IMR-90 (cell line): ENCODE measurements at regions not wholly inside any gene's neighbourhood (a gene's known extent, or its start where the extent isn't known, plus 50 kb on each side); places are given as distances from the start of the nearest gene placed in this dataset.

Source experiments
- ATAC-seq: fragments of 200-7000 bp; cut with Tn5 transposase; 2 replicates; pipeline ENCODE4 v1.9.1; 2020; ENCODE audit warnings: low read depth, mild to moderate bottlenecking, moderate library complexity
- BruUV-seq: library from RNA; stranded (reverse); fragments of 400-500 nt; replicated peaks from 2 replicates; lab custom pipeline; 2021; lab: Mats Ljungman, UMichigan
- CTCF ChIA-PET: fragments of 300-600 bp; formaldehyde crosslinking; extraction: SDS; loops from one replicate; lab custom pipeline; 2021; ENCODE audit warnings: antibody characterized with exemption; lab: Yijun Ruan, JAX
- POLR2A ChIA-PET: fragments of 300-600 bp; sonication (Branson Sonifier 250); formaldehyde crosslinking; loops from one replicate; lab custom pipeline; 2022; ENCODE audit warnings: antibody characterized with exemption; ENCODE audit not compliant: unreplicated experiment; lab: Charles Lee
- DNase-seq: peaks from one replicate; pipeline ENCODE4 v3.0.0; 2013
- H2AFZ ChIP-seq: replicated peaks from 2 replicates; pipeline ENCODE3; 2013; ENCODE audit warnings: low read length, mild to moderate bottlenecking; ENCODE audit not compliant: poor library complexity
- H2AK5ac ChIP-seq: 2 replicates; pipeline ENCODE4 v1.6.1; 2013; ENCODE audit warnings: low read depth, low read length, inconsistent platforms
- H2AK9ac ChIP-seq: replicated peaks from 2 replicates; pipeline ENCODE3; 2013; ENCODE audit warnings: mild to moderate bottlenecking, low read depth, low read length, moderate library complexity; ENCODE audit not compliant: poor library complexity
- H2BK120ac ChIP-seq: 2 replicates; pipeline ENCODE4 v1.6.1; 2013; ENCODE audit warnings: low read depth, low read length, inconsistent platforms
- H2BK15ac ChIP-seq: 3 replicates; pipeline ENCODE4 v1.6.1; 2013; ENCODE audit warnings: low read depth, low read length, inconsistent platforms
- H2BK20ac ChIP-seq: 2 replicates; pipeline ENCODE4 v1.6.1; 2013; ENCODE audit warnings: low read depth, mild to moderate bottlenecking, inconsistent platforms, low read length, moderate library complexity
- H2BK5ac ChIP-seq: 2 replicates; pipeline ENCODE4 v1.6.1; 2013; ENCODE audit warnings: mild to moderate bottlenecking, low read depth, low read length, inconsistent platforms; ENCODE audit not compliant: poor library complexity, severe bottlenecking
- H3K14ac ChIP-seq: replicated peaks from 2 replicates; pipeline ENCODE4 v1.6.1; 2013; ENCODE audit warnings: low read depth, low read length, inconsistent platforms
- H3K18ac ChIP-seq: 2 replicates; pipeline ENCODE4 v1.6.1; 2013; ENCODE audit warnings: low read depth, low read length, control low read depth
- H3K23ac ChIP-seq: 2 replicates; pipeline ENCODE4 v1.6.1; 2013; ENCODE audit warnings: low read depth, low read length, inconsistent platforms
- H3K27ac ChIP-seq: 2 replicates; pipeline ENCODE4 v1.5.1; 2013; ENCODE audit warnings: mild to moderate bottlenecking, control low read depth, low read length; ENCODE audit not compliant: insufficient read depth
- H3K27me3 ChIP-seq: 2 replicates; pipeline ENCODE4 v1.6.1; 2013; ENCODE audit warnings: low read length; ENCODE audit not compliant: control insufficient read depth, insufficient read depth
- H3K36me3 ChIP-seq: 2 replicates; pipeline ENCODE4 v1.6.1; 2013; ENCODE audit warnings: low read length, mixed read lengths; ENCODE audit not compliant: control insufficient read depth, insufficient read depth
- H3K4ac ChIP-seq: 2 replicates; pipeline ENCODE4 v1.6.1; 2013; ENCODE audit warnings: low read depth, low read length, inconsistent platforms
- H3K4me1 ChIP-seq: 2 replicates; pipeline ENCODE4 v1.6.1; 2013; ENCODE audit warnings: low read length, mixed read lengths; ENCODE audit not compliant: control insufficient read depth, insufficient read depth
- H3K4me2 ChIP-seq: 2 replicates; pipeline ENCODE4 v1.6.1; 2013; ENCODE audit warnings: low read depth, mild to moderate bottlenecking, control low read depth, low read length, moderate library complexity
- H3K4me3 ChIP-seq: 2 replicates; pipeline ENCODE4 v1.5.1; 2013; ENCODE audit warnings: low read depth, mild to moderate bottlenecking, control low read depth, low read length, moderate library complexity; ENCODE audit not compliant: insufficient read depth
- H3K56ac ChIP-seq: 2 replicates; pipeline ENCODE4 v1.6.1; 2013; ENCODE audit warnings: low read length, inconsistent platforms; ENCODE audit not compliant: insufficient read depth; ENCODE audit errors: extremely low read depth
- H3K79me1 ChIP-seq, 2 experiments: 2 replicates each; pipeline ENCODE4 v1.6.1; 2013; ENCODE audit warnings: low read length in 2 of 2, inconsistent platforms in 1 of 2, low read depth in 1 of 2
- H3K9ac ChIP-seq: 2 replicates; pipeline ENCODE4 v1.6.1; 2013; ENCODE audit warnings: low read depth, low read length, control low read depth
- H3K9me1 ChIP-seq: 2 replicates; pipeline ENCODE4 v1.6.1; 2013; ENCODE audit warnings: low read length, inconsistent platforms; ENCODE audit not compliant: insufficient read depth
- H3K9me3 ChIP-seq: 2 replicates; pipeline ENCODE4 v1.6.1; 2013; ENCODE audit warnings: low read length; ENCODE audit not compliant: control insufficient read depth, insufficient read depth
- H4K20me1 ChIP-seq: 2 replicates; pipeline ENCODE4 v1.6.1; 2013; ENCODE audit warnings: low read length, inconsistent platforms; ENCODE audit not compliant: insufficient read depth
- H4K5ac ChIP-seq: 2 replicates; pipeline ENCODE4 v1.6.1; 2013; ENCODE audit warnings: mild to moderate bottlenecking, low read depth, low read length, control low read depth
- H4K8ac ChIP-seq, 2 experiments: 2 replicates each; pipeline ENCODE4 v1.6.1; 2013; ENCODE audit warnings: low read depth in 2 of 2, low read length in 2 of 2, control low read depth in 1 of 2, inconsistent platforms in 1 of 2
- H4K91ac ChIP-seq: 2 replicates; pipeline ENCODE4 v1.6.1; 2013; ENCODE audit warnings: low read depth, low read length, inconsistent platforms; ENCODE audit not compliant: insufficient read depth
- BHLHE40 ChIP-seq: fragments of 150-350 bp; IDR thresholded peaks from 2 replicates; pipeline ENCODE4 v1.6.1; 2016; ENCODE audit warnings: mild to moderate bottlenecking, low read depth, low read length
- CEBPB ChIP-seq: IDR thresholded peaks from 2 replicates; pipeline ENCODE4 v1.6.1; 2012; ENCODE audit warnings: low read depth, low read length, improper control_type of control experiment
- CHD1 ChIP-seq: IDR thresholded peaks from 2 replicates; pipeline ENCODE4 v1.6.1; 2012; ENCODE audit warnings: low read depth, low read length, improper control_type of control experiment
- CTCF ChIP-seq: conservative IDR thresholded peaks from 2 replicates; pipeline ENCODE4 v1.5.1; 2012; ENCODE audit warnings: mild to moderate bottlenecking, low read depth, low read length, improper control_type of control experiment
- FOS ChIP-seq: fragments of 150-350 bp; IDR thresholded peaks from 2 replicates; pipeline ENCODE4 v1.6.1; 2016; ENCODE audit warnings: low read depth, low read length
- MAFK ChIP-seq: IDR thresholded peaks from 2 replicates; pipeline ENCODE4 v1.6.1; 2012; ENCODE audit warnings: low read depth, low read length, improper control_type of control experiment
- MAZ ChIP-seq: IDR thresholded peaks from 2 replicates; pipeline ENCODE4 v1.6.1; 2012; ENCODE audit warnings: low read depth, mild to moderate bottlenecking, low read length, improper control_type of control experiment, moderate library complexity, borderline replicate concordance
- MXI1 ChIP-seq: IDR thresholded peaks from 2 replicates; pipeline ENCODE4 v1.6.1; 2012; ENCODE audit warnings: low read depth, mild to moderate bottlenecking, low read length, moderate library complexity, borderline replicate concordance
- NFE2L2 ChIP-seq: fragments of 150-350 bp; IDR thresholded peaks from 2 replicates; pipeline ENCODE4 v1.6.1; 2016; ENCODE audit warnings: low read depth, mild to moderate bottlenecking, low read length
- POLR2A ChIP-seq: IDR thresholded peaks from 2 replicates; pipeline ENCODE4 v1.6.1; 2012; ENCODE audit warnings: mild to moderate bottlenecking, low read depth, low read length
- RAD21 ChIP-seq: IDR thresholded peaks from 2 replicates; pipeline ENCODE4 v1.6.1; 2012; ENCODE audit warnings: low read length, improper control_type of control experiment
- RCOR1 ChIP-seq: IDR thresholded peaks from 2 replicates; pipeline ENCODE4 v1.6.1; 2012; ENCODE audit warnings: mild to moderate bottlenecking, low read length, improper control_type of control experiment; ENCODE audit not compliant: insufficient replicate concordance
- RFX5 ChIP-seq: IDR thresholded peaks from 2 replicates; pipeline ENCODE4 v1.8.0; 2012; ENCODE audit warnings: low read depth, mild to moderate bottlenecking, low read length, moderate library complexity
- SMC3 ChIP-seq: fragments of 150-350 bp; IDR thresholded peaks from 2 replicates; pipeline ENCODE4 v1.6.1; 2016; ENCODE audit warnings: low read depth, mild to moderate bottlenecking, antibody characterized with exemption, low read length, moderate library complexity
- USF2 ChIP-seq: fragments of 150-350 bp; IDR thresholded peaks from 2 replicates; pipeline ENCODE4 v1.6.1; 2017; ENCODE audit warnings: mild to moderate bottlenecking, antibody characterized with exemption, low read length, low read depth
- WGBS, 2 experiments: methylation state at CpG; one replicate each; pipeline versions ENCODE4 v1.1.5 to v1.1.7; 2013; ENCODE audit warnings: missing lambda C conversion rate in 2 of 2; ENCODE audit not compliant: insufficient read length in 1 of 2; ENCODE audit errors: extremely low coverage in 2 of 2; 5-methylcytosine and 5-hydroxymethylcytosine counted together
- dilution Hi-C: fragments of 300-500 bp; cut with HindIII; formaldehyde crosslinking; loops from one replicate; pipeline ENCODE4 v1.14.3; 2018; ENCODE audit warnings: low sequenced_read_pairs; ENCODE audit not compliant: unreplicated experiment
- in situ Hi-C: fragments of 300-500 bp; cut with MboI; formaldehyde crosslinking; loops from 3 replicates; pipeline ENCODE4 v1.14.3; 2019; ENCODE audit warnings: low sequenced_read_pairs, inconsistent platforms, mixed read lengths
- intact Hi-C: fragments of 100-400 bp; cut with micrococcal nuclease; formaldehyde crosslinking; loops from 2 replicates; pipeline ENCODE4 v1.10.0; 2022

- no peak overlapping the region for H2BK120ac ChIP-seq
- H4K91ac ChIP-seq, result no peak overlapping the region
- no CpG with 5 or more reads among the region's 1 CpG for WGBS, 2 experiments
- no peak overlapping the region for H2AK5ac ChIP-seq
- intact Hi-C loops (no loop called here), in situ Hi-C loops (no loop called here), dilution Hi-C loops (no loop called here)
- H3K9me3 ChIP-seq, result no peaks in the 10 kb centered on the region
- no peak overlapping the region for H3K4ac ChIP-seq
- no peak overlapping the region for H2BK15ac ChIP-seq
- no peak overlapping the region for H2AK9ac ChIP-seq
- ChIA-PET CTCF (interaction anchor here (0.7 kb wide), 1 partner anchor 94 kb away, joined by 4 read pairs; no protein-coding TSS in a partner anchor), POLR2A (no interaction called here)
- TF ChIP-seq NFE2L2 (no peak), RAD21 (no peak), RCOR1 (no peak), CHD1 (no peak), POLR2A (no peak), CTCF (no peak), FOS (no peak), MAZ (no peak), MXI1 (no peak), SMC3 (no peak), CEBPB (no peak), RFX5 (no peak), MAFK (no peak), BHLHE40 (no peak), USF2 (no peak)
- H3K36me3 ChIP-seq, result no peaks in the 10 kb centered on the region
- no peak overlapping the region for H3K4me3 ChIP-seq
- H2AFZ ChIP-seq, result no peak overlapping the region
- no peak overlapping the region for H3K18ac ChIP-seq
- peak overlapping the region; percentile 42 for H2BK5ac ChIP-seq
- no peak overlapping the region for H4K5ac ChIP-seq
- H3K27me3 ChIP-seq, result no peaks in the 10 kb centered on the region
- no peaks in the 10 kb centered on the region for H4K20me1 ChIP-seq
- no peaks in the 10 kb centered on the region for H3K79me1 ChIP-seq
- peak; percentile 25 for DNase-seq
- no peaks in the 10 kb centered on the region for H3K9me1 ChIP-seq
- no peak overlapping the region for H3K23ac ChIP-seq
- H3K56ac ChIP-seq, result no peak overlapping the region
- no peak overlapping the region for H2BK20ac ChIP-seq
- H4K8ac ChIP-seq, result no peak overlapping the region
- H3K4me1 ChIP-seq, result no peaks in the 10 kb centered on the region
- no peak overlapping the region for H3K14ac ChIP-seq
- peak; percentile 37; the same call in 1 of the 2 replicates for ATAC-seq
- no peak overlapping the region; the same call in 1 of the 2 replicates for H3K4me2 ChIP-seq
- no peak overlapping the region for H3K9ac ChIP-seq
- no peak overlapping the region for H3K27ac ChIP-seq
- no TSS peak for BruUV-seq
Observed at GRCh38 chr1:72336776-72337175, 54.4 kb upstream of the NEGR1 start.
